OCI-M1 (cell line): ENCODE measurements at regions not wholly inside any gene's neighbourhood (a gene's known extent, or its start where the extent isn't known, plus 50 kb on each side); places are given as distances from the start of the nearest gene placed in this dataset.

Experiments
- DNase-seq: peaks from one replicate; lab custom pipeline; 2025; lab: John Stamatoyannopoulos, UW

DNA sequence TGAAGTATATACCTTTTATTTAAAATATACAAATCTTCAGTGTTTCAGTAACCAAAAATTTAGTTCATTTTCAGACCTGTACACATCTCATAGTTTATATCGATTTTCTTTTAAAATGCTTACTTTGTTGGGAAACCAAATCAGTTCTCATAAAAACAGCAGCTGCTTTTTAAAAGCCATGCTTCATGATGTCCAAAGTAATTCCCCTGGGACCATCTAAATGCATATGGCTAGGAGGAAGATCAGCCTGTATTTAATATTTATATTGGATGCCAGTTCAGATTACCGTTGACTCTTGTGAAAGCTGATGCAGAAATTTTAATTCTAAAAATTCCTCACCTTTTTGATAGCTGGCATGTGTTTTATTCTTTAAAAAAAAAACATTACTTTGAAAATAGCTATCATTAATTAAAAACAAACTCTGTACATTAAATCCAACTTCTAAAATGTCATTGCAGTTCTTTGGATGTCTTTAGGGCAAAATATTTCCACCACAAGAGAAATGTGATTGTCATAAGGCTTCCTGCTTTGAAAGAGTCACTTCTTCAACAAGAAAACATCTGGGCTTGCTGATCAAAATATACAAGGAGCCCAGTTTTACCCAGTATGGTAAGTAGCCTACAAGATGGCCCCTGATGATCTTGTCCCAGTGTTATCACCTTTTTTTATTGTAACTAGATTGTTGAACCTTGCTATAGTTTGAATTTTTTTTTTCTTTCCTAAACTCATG is 1242.9 kb upstream of the CDH6 start:
- DNase-seq, result no peak

DNA sequence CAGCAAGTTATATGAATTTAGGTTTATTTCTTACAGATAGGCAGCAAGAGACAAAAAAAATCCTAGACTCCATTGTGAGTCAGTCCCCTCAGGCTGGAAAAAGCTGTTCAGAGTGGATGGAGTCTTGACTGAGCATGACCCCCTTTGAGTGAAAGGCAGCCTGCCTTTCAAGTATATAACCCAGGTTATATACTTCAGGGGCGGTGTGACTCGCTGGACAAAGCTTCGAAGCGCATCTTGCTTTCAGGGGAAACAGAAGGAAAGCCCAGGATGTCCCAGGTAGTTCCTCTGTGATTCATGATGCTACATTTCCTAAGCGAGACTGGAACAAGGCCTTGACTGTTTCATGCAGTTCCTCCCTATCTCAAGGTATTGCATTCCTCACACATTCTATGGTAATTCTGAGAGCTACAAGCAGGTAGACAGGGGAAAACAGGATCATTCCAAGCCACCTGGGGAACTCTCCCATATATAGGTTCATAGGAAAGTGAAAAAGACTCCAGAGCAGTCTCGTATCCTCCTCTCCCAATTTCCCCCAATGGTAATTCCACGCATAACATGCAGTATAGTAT is 1244.1 kb upstream of the CDH6 start:
- no peak for DNase-seq

DNA sequence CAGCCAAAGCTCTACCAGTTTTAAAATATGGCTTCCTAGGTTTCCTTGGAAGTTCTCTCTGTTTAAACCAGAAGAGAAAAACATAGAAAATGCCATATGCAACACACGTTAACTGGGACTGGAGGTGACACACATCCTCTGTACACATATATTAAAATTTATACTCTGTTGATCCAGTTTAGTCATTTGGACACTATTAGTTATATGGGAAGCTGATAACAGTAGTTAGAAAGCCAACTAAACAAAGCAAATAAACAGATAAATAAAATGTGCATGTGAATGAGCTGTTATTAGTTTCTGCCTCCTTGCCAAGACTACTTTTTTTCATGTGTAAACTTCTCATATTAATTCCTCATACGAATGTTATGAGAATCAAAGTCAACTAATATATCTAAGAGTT is 1249.2 kb upstream of the CDH6 start:
- no peak for DNase-seq

DNA sequence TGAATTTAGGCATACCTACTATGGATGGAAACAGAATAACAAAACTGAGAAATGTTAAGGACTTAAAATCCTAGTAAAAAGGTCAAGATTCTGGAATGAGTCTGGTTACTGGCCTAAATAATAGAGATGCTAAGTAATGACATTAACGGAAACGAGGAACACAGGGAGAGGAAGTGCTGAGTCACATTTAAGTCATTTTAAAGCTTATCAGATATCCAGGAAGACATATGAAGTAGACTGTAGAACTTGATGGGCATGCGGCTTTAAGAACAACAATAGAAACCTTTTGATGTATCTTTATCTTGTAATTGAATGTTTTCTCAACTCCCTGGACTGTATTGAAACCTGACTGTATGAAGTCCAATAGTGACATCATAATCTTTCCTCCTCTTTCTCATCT is 1251.4 kb upstream of the CDH6 start:
- DNase-seq, result peak; percentile 81

DNA sequence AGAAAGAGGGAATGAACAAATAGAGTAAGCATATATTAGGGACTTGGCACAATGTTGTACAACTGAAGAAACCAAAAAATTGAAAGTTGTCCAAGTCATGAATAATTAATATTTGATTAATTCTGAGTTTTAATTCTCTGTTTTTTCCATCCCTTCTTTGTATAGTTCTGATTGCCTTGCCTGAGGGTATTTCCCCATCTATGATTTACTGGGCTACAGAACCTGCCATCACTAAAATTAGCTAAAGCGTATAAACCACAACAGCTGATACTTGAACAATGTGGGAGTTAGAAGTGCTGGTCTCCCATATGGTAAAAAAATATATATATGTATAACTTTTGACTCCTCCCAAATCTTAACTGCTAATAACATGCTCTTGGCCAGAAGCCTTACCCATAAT is 1253.5 kb upstream of the CDH6 start:
- no peak for DNase-seq

DNA sequence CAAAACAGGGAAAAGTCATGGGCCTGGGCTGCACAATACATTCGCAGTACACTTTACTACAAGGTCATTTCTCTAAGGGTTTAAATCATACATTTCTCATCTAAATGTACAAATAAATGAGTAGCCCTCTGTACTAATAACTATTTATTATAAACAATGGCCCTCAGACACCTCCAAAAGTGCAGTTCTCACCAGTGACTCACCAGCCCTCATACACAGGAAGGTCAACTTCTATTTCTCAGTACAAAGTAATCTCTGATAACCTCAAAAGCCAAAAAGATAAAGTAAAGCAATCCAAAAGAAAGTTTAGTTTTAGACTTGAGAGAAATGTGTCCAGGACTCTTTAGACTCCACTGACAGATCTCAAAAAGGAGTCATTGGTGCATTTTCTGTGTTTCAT is 1258.1 kb upstream of the CDH6 start:
- DNase-seq, result peak; percentile 40

DNA sequence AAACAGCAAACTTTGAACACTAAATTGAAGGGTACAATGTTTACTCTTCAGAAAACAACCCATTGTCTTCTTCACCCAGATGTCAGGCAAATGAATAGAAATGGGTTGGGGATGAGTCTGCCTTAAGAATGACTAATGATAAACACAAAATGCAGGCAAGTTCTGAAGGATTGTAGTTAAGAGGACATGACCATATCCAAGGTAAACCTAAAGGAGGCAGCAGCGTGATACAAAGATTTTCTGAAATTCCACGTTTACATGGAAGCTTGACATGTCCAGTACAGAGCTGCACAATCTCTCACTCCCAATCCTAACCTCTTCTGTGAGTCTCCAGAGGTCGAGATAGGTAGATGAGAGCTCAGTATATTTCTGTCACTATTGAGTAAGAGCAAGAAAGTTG is 1263.2 kb upstream of the CDH6 start:
- peak; percentile 32 for DNase-seq

DNA sequence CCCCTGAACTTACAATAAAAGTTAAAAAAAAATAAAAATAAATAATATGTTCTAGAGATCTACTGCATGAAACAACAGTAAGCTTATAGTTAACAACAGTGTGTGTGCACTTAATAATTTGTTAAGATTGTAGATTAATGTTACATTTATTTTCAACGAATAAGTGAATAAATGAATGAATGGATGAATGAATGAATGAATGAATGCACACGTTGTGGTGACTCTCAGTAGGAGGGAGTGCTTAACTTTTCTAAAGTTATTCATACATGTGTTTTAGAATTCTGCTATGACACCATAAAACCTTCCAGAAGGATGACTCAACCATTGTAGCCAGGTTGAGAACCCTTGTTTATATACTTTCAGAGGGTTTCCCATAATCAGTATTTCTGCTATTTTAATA is 1269.4 kb upstream of the CDH6 start:
- DNase-seq, result no peak

DNA sequence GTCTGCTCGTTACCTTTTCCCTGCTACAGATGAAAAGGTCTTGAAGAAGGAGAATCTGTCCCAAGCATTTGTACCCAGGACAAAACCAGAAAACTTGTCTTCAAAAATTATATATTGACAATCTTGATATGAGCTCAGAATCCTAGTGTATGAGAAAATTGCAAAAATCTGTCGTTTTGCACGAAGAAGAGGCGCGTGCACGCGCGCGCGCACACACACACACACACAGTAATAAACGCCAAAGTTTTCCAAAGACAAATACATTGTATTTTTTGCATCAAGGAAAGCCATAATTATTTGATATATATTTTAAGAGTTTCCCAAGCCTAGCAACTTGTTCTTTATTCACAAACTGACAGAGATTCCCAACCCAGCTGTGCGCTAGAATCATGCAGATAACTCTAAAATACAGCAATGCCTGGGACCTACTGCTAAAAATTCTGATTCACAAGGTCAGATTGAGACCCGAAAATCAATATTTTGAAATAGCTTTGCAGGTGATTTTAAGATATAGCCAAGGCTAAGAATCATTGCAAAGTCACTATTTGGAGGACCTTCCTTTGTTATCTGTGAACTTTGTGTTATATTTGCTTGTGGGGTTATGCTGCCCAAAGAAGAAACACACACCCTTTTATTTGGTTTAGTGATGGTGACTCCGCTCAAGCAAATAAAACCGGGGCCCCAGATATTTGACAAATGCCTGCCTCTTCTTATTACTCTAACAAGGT is 1287.7 kb upstream of the CDH6 start:
- no peak for DNase-seq

DNA sequence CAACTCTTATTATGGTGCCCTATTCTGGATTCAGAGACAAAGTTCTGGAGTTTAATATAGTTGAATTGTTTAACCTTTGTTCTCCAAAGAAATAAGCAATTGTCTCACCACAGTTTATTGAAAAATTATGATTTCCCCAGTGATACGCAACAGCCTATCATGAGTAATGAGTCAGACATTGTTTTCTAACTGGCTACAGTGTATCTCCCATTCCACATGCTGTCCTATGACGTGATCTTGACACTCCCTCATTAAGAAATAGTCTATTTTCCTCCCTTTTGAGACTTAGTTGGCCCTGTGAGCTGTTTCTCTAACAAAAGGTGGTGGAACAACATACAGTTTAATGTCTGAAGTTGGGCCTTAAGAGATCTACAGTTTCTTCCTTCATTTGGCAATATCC is 1290.6 kb upstream of the CDH6 start:
- DNase-seq, result no peak

DNA sequence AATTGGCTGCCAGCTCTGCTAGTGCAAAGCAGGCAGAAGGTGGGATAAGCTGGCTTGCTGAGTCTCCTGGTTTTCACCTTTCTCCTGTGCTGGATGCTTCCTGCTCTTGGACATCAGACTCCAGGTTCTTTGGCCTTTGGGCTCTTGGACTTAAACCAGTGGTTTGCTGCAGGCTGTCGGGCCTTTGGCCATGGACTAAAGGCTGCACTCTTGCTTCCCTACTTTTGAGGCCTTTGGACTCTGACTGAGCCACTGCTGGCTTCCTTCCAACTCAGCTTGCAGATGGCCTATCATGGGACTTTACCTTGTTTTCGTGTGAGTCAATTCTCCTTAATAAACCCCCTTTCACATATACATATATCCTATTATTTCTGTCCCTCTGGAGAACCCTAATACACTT is 1293.9 kb upstream of the CDH6 start:
- DNase-seq, result peak; percentile 12

DNA sequence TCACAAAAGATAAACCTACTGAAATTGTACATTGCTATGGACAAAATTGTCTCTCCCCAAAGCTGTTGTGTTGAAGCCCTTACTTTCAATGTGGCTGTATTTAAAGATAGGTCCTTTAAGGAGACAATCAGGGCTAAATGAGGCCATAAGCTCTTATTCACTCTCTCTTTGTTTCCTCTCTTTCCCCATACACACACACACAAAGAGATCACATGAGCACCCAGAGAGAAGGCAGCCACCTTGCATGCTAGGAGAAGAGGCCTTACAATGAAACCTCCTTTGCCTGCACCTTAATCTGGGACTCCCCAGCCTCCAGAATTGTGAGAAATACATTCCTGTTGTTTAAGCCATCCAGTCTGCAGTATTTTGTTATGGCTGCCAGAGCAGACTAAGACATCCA is 1295.6 kb upstream of the CDH6 start:
- no peak for DNase-seq

DNA sequence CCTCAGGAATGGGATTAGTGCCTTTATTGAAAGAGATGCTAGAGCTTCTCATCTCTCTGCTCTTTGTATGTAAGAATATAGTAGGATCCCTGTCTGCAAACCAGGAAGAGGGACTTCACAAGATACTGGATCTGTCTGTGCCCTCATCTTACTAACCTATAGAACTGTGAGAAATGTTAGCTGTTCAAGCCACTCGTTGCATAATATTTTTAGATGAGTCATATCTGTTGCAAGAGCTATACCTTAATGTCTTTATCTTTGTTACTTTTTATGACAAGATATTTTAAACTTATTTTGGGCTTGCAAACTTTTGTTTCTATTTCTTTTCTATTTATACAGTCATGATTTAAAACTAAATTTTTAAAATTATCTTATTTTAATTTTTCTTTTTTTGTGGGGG is 1296.8 kb upstream of the CDH6 start:
- peak; percentile 72 for DNase-seq

DNA sequence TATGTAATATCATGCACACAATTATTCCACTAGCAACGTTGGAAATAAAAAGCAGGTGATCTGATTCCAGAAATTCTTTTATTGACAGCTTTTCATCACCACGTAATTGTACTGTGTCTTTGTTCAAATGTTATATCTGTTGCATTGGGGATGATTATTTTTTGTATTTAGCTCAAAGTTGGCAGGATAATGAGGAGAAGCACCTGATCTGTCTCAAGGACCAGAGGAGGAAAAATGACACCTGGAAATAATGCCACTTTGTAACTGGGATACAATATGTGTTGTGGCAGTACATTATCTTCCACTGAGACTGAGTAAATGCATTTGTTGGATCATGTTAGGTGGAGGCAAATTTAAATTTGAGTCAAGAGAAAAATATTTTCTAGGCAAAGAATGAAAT is 1298.8 kb upstream of the CDH6 start:
- DNase-seq, result no peak

DNA sequence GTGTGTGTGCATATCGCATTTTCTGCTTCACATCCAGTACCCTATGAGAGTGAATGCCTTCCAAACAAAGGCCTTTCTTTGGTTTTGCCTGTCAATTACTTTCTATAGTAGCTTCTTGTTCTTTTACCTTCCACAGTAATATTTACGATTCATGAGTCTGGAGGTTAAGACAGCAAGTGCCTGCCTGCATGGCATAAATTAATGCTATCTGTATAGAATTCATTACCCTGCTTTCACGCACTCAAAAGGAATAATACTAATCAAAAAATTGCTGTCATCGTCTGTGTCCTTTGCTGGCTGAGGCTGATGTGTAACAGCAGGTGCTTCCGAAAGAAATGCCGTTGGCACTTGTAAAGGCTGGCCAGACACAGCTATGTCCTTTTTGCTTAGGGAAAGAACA is 1304.4 kb upstream of the CDH6 start:
- no peak for DNase-seq

DNA sequence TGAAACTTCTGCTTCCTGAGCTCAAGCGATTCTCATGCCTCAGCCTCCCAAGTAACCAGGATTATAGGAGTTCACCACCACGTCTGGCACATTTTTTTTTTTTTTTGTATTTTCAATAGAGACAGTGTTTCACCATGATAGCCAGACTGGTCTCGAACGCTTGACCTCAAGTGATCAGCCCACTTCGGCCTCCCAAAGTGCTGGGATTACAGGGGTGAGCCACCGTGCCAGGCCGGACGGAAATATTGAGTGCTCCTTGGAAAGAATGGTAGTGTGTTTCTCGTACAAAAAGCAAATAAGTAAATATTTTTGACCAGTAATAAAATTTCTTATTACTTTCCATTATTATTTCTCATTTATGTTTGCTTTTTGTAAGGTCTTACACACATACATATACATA is 1307.9 kb upstream of the CDH6 start:
- DNase-seq, result no peak

DNA sequence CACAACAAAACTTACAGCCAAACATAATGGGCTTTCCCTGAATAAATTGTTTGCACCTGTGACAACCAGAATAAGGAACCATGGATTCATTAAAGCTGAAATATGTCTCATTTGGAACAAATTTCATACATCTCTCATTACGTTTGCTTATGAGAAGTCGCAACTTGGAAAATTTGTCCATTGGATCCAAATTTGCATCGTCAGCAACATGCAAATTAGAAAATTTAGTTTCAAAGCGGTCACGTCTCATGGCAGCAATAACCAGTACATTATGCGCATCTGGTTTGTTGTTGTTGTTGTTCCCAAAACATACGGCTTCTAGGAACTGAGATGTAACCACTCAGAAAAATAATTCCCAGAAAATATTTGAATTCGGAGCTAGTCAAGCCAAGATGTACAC is 1311.5 kb upstream of the CDH6 start:
- no peak for DNase-seq

DNA sequence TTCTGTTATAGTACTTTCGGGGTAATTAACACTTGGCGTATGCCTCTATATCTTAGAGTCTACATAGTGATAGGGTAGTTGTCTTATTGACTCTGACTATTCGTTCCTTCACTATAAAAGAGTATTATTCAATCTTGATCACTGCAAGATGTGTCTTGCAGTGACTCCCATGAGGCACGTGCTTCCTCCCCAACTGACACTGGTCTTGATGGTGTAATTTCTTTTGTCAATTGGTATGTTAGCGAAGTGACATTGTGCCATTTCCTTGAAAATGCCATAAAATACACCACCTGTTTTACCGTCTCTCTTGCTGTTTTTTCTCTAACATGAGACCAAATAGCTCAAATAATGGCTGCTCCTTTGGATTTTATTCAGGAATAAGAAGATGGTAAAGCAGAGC is 1314.1 kb upstream of the CDH6 start:
- DNase-seq, result no peak

DNA sequence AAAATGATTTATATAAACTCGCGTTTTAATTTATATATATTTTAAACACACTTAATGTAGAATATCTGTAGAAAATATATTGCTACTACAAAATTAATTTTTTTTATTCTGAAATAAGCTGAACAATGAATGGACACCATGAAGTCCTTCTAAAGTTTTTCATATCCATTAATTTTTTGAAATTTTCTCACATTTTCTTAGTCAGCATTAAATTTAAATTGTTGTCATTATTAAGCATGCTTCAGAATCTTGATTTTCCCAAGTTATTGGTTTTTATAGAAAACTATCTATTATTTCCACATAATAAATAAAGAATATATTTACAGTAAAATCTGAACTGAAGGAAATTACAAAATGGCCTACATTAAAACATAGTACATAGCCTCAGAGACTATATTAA is 1314.9 kb upstream of the CDH6 start:
- DNase-seq, result no peak

DNA sequence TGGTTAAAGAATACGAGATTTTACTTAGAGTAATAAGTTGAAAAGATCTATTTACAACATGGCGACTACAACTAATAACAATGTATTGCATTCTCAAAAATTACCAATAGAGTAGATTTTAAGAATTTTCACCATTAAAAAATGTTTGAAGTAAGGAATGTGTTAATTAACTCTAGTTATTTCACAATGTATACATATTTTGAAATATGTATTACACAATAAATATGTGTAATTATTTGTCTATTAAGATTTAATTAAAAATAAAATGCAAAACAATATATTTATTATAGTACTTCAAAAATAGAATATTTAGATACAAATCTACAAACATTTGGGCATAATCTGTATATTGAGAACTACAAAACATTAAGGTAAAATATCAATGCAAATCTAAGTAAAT is 1326.3 kb upstream of the CDH6 start:
- DNase-seq, result no peak

DNA sequence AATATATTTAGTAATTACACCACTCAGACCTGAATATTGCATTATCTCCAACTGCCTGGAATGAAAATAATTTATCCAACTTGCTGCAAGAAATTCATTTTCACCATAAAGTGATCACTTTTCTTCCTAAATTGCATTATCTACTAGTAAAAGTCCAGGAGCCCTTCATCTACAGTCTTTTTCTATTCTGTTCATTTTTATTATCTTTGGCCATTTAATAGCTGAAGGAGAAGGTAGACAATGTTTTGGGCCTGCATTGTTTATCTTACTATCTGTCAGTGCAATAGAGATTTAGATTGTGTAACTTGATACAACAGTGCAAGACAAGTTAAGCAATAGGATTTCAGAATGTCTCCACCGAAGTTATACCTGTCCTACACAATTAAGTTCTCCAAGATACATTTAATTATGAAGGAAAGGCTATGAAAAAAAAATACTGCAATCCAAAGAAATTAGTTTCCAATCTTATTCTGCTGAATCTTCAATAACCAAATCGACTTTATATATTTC is 1339.7 kb upstream of the CDH6 start:
- DNase-seq, result no peak

DNA sequence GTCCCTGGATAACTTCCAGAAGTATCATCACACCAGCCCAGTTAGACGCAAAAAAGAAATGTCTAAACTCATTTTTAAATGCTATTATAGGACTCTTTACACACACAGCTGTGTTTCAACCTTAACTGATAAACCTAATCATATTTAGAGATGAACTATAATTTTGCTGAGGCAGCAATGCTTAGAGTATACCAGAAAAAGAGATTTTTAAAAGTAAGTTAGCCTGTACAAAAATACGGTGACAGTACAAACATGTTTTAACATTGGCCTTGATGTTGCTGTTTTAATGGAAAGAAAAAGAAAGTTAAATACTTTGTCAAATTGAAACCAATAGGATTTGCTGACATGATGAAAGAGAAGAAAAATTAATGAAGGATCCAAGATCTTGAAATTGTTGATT is 1341.2 kb upstream of the CDH6 start:
- DNase-seq, result no peak

DNA sequence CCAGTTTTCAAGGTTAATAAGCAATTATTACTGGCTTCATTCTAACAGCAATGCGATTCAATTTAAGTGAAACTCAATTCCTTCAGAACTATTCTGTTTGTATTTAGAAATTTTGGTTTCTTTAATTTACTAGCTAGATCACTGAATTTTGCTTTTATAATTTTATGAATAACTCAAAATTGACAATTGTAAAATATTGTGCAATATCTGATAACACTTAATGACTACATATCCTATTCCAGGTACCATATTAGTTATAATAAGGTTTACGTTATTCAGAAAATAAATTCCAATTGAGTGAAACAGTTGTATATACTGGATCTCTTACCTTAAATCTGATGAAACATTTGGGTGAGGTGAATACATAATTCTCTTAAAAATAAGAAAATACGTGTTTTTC is 1348.3 kb upstream of the CDH6 start:
- DNase-seq, result no peak
